HEK293 (cell line): ENCODE measurements at regions not wholly inside any gene's neighbourhood (a gene's known extent, or its start where the extent isn't known, plus 50 kb on each side); places are given as distances from the start of the nearest gene placed in this dataset.

Experiments used
- BCL11A ChIP-seq: fragments of 450-650 bp; formaldehyde crosslinking; IDR thresholded peaks from 2 replicates; pipeline ENCODE4 v1.5.1; 2016; ENCODE audit warnings: low read depth, missing biosample characterization, missing genetic modification characterization
- SCRT2 ChIP-seq: fragments of 450-650 bp; formaldehyde crosslinking; IDR thresholded peaks from 2 replicates; pipeline ENCODE4 v1.5.1; 2016; ENCODE audit warnings: missing biosample characterization, missing genetic modification characterization
- YY1 ChIP-seq: fragments of 450-650 bp; formaldehyde crosslinking; IDR thresholded peaks from 2 replicates; pipeline ENCODE4 v1.5.1; 2018; ENCODE audit warnings: missing biosample characterization, missing genetic modification characterization
- ZBTB17 ChIP-seq: fragments of 450-650 bp; formaldehyde crosslinking; IDR thresholded peaks from 2 replicates; pipeline ENCODE4 v1.5.1; 2016; ENCODE audit warnings: missing biosample characterization, missing genetic modification characterization
- ZFP37 ChIP-seq: fragments of 450-650 bp; formaldehyde crosslinking; IDR thresholded peaks from 2 replicates; pipeline ENCODE4 v1.5.1; 2016; ENCODE audit warnings: missing biosample characterization, missing genetic modification characterization
- ZNF2 ChIP-seq: fragments of 450-650 bp; formaldehyde crosslinking; IDR thresholded peaks from 2 replicates; pipeline ENCODE4 v1.5.1; 2016; ENCODE audit warnings: missing biosample characterization, missing genetic modification characterization
- ZNF501 ChIP-seq: fragments of 450-650 bp; formaldehyde crosslinking; IDR thresholded peaks from 2 replicates; pipeline ENCODE4 v1.5.1; 2016; ENCODE audit warnings: missing biosample characterization, missing genetic modification characterization
- ZNF510 ChIP-seq: fragments of 450-650 bp; formaldehyde crosslinking; IDR thresholded peaks from 2 replicates; pipeline ENCODE4 v1.5.1; 2018; ENCODE audit warnings: mild to moderate bottlenecking, missing genetic modification characterization, missing biosample characterization; ENCODE audit not compliant: insufficient replicate concordance
- ZNF530 ChIP-seq: fragments of 450-650 bp; formaldehyde crosslinking; IDR thresholded peaks from 2 replicates; pipeline ENCODE4 v1.5.1; 2016; ENCODE audit warnings: low read depth, missing biosample characterization, missing genetic modification characterization
- ZNF830 ChIP-seq: fragments of 450-650 bp; IDR thresholded peaks from 2 replicates; pipeline ENCODE4 v1.5.0; 2018; ENCODE audit warnings: missing biosample characterization, missing genetic modification characterization, low read depth, mild to moderate bottlenecking, moderate library complexity
- TF ChIP-seq, protein P1 (sequence below): fragments of 450-650 bp; formaldehyde crosslinking; IDR thresholded peaks from 2 replicates; pipeline ENCODE4 v1.5.1; 2016; ENCODE audit warnings: missing biosample characterization, missing genetic modification characterization
- TF ChIP-seq, protein P2 (sequence below): fragments of 450-650 bp; formaldehyde crosslinking; IDR thresholded peaks from 2 replicates; pipeline ENCODE4 v1.5.1; 2016; ENCODE audit warnings: missing biosample characterization, missing genetic modification characterization, low read depth

DNA sequence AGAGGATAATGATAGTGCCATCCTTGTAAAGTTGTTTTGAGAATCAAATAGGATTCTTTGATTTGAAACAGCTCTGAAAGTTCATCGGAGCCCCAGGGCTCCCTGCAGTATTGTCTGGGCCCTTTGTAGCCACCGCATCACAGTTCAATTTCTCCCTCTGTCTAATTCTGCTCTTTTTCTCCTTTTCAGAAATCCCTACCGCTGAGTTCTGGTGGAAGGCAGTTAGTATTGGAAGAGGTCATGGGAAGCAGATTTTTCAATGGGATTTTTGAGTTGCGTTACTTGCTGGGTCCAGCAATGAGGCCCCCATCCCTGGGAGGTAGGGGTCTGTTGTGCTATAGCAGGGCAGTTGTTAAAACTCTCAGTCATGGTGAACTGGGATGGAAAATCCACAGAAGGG, 101.0 kb upstream of the DISP3 start:
- TF ChIP-seq ZFP37 (no peak), ZNF510 (no peak), ZBTB17 (tag by site-specific recombination) (no peak), ZNF530 (tag by site-specific recombination) (no peak), ZNF830 (tag by site-specific recombination) (no peak), ZNF2 (tag by site-specific recombination) (no peak), SCRT2 (tag by site-specific recombination) (no peak), ZNF501 (no peak), YY1 (no peak), BCL11A (no peak)
- TF ChIP-seq, protein P1, sequence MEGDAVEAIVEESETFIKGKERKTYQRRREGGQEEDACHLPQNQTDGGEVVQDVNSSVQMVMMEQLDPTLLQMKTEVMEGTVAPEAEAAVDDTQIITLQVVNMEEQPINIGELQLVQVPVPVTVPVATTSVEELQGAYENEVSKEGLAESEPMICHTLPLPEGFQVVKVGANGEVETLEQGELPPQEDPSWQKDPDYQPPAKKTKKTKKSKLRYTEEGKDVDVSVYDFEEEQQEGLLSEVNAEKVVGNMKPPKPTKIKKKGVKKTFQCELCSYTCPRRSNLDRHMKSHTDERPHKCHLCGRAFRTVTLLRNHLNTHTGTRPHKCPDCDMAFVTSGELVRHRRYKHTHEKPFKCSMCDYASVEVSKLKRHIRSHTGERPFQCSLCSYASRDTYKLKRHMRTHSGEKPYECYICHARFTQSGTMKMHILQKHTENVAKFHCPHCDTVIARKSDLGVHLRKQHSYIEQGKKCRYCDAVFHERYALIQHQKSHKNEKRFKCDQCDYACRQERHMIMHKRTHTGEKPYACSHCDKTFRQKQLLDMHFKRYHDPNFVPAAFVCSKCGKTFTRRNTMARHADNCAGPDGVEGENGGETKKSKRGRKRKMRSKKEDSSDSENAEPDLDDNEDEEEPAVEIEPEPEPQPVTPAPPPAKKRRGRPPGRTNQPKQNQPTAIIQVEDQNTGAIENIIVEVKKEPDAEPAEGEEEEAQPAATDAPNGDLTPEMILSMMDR (tag by site-specific recombination) = no peak
- TF ChIP-seq, protein P2, sequence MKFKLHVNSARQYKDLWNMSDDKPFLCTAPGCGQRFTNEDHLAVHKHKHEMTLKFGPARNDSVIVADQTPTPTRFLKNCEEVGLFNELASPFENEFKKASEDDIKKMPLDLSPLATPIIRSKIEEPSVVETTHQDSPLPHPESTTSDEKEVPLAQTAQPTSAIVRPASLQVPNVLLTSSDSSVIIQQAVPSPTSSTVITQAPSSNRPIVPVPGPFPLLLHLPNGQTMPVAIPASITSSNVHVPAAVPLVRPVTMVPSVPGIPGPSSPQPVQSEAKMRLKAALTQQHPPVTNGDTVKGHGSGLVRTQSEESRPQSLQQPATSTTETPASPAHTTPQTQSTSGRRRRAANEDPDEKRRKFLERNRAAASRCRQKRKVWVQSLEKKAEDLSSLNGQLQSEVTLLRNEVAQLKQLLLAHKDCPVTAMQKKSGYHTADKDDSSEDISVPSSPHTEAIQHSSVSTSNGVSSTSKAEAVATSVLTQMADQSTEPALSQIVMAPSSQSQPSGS (tag by site-specific recombination) = no peak
